Prostate gland (tissue), 2 donors: ENCODE measurements at regions not wholly inside any gene's neighbourhood (a gene's known extent, or its start where the extent isn't known, plus 50 kb on each side); places are given as distances from the start of the nearest gene placed in this dataset.

Experiments
- DNase-seq: peaks from one replicate; pipeline ENCODE4 v3.0.0-alpha.2; 2019; ENCODE audit warnings: low spot score
- H3K27ac ChIP-seq, 2 donors: fragments of 200-600 bp; sonication (generic); 2 replicates each; pipeline ENCODE4 v1.5.1; 2017 to 2019
- H3K27me3 ChIP-seq: fragments of 200-600 bp; sonication (generic); replicated peaks from 2 replicates; pipeline ENCODE4 v1.5.1; 2019; ENCODE audit not compliant: insufficient read depth
- H3K36me3 ChIP-seq, 2 donors: fragments of 200-600 bp; sonication (generic); 1 replicate in 1 of 2; 2 replicates in 1 of 2; pipeline versions ENCODE4 v1.5.1 to v1.8.1; 2017 to 2019
- H3K4me1 ChIP-seq: fragments of 200-600 bp; sonication (generic); replicated peaks from 2 replicates; pipeline ENCODE4 v1.5.1; 2019
- H3K4me3 ChIP-seq, 2 donors: fragments of 200-600 bp; sonication (generic); 2 replicates each; pipeline ENCODE4 v1.5.1; 2017 to 2019
- H3K9me3 ChIP-seq: fragments of 200-600 bp; sonication (generic); 2 replicates; pipeline ENCODE4 v1.5.1; 2017
- CTCF ChIP-seq, 4 experiments: fragments of 200-600 bp in 2 of 4; fragments of 450-650 bp in 2 of 4; sonication (generic) in 2 of 4; IDR thresholded peaks; 1 replicate in 3 of 4; 2 replicates in 1 of 4; pipeline ENCODE4 v1.5.1; 2016 to 2019; ENCODE audit warnings: antibody characterized with exemption in 4 of 4, mild to moderate bottlenecking in 2 of 4, moderate library complexity in 2 of 4
- POLR2A ChIP-seq: fragments of 450-650 bp; IDR thresholded peaks from one replicate; pipeline ENCODE4 v1.6.1; 2016; ENCODE audit warnings: antibody characterized with exemption, mild to moderate bottlenecking
- POLR2AphosphoS5 ChIP-seq: sonication (generic); formaldehyde crosslinking; IDR thresholded peaks from one replicate; pipeline ENCODE4 v1.6.1; 2017; ENCODE audit warnings: antibody characterized with exemption
- WGBS: methylation state at CpG from one replicate; pipeline ENCODE4 v1.1.5; 2018; 5-methylcytosine and 5-hydroxymethylcytosine counted together
- intact Hi-C: fragments of 100-400 bp; cut with DNase I; formaldehyde crosslinking; loops from one replicate; pipeline ENCODE4 v1.14.2; 2022

DNA sequence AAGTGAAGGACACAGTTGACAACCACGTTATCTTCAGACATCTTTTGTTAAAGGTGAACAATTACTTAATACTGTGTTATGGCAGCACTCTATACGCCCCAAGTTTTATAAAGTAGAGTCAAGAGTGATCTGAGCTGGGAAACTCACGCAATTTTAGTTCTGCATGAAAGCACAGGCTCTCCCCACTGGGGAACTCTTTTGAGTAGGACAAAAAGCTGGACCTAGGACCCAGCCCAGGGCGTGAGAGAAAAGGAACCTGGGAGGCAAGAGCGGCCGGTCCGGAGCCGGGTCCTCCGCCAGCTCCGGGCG lies 152.6 kb upstream of the SLC4A4 start:
- H3K27ac ChIP-seq: peak overlapping the region; percentile 61 to 72
- 2% methylated on average over 11 of the region's 11 CpGs for WGBS
- no peaks in the 10 kb centered on the region for H3K27me3 ChIP-seq
- no peaks in the 10 kb centered on the region for H3K4me1 ChIP-seq
- H3K36me3 ChIP-seq: no peaks in the 10 kb centered on the region
- intact Hi-C loops: no loop called here
- H3K4me3 ChIP-seq: peak overlapping the region; percentile 65 to 69
- TF ChIP-seq CTCF (IDR thresholded peaks at IDR 0.05): no peak
- no peak for TF ChIP-seq POLR2AphosphoS5
- TF ChIP-seq POLR2A: no peak
- no peak for DNase-seq
- H3K9me3 ChIP-seq: no peaks in the 10 kb centered on the region

GRCh38 chr4:71186566-71187403 lies 152.0 kb upstream of the SLC4A4 start:
- DNase-seq: peak; percentile 67
- intact Hi-C loops: no loop called here
- H3K27me3 ChIP-seq: no peaks in the 10 kb centered on the region
- TF ChIP-seq POLR2AphosphoS5: no peak
- TF ChIP-seq CTCF (IDR thresholded peaks at IDR 0.05): no peak
- peak; percentile 80 for TF ChIP-seq POLR2A
- no peaks in the 10 kb centered on the region for H3K36me3 ChIP-seq
- peak overlapping the region; percentile 65 to 69 for H3K4me3 ChIP-seq
- WGBS: under 1% methylated on average over 67 of the region's 105 CpGs
- peak overlapping the region; percentile 61 to 72 for H3K27ac ChIP-seq
- H3K4me1 ChIP-seq: no peaks in the 10 kb centered on the region
- no peaks in the 10 kb centered on the region for H3K9me3 ChIP-seq

GRCh38 chr4:71187404-71188155 lies 151.2 kb upstream of the SLC4A4 start:
- Histone ChIP-seq H3K9me3 (no peaks in the 10 kb centered on the region), H3K4me1 (no peaks in the 10 kb centered on the region), H3K4me3 (peak overlapping the region; percentile 65 to 69), H3K27ac (peak overlapping the region; percentile 61 to 72), H3K36me3 (no peaks in the 10 kb centered on the region), H3K27me3 (no peaks in the 10 kb centered on the region)
- intact Hi-C loops: no loop called here
- WGBS: 1% methylated on average over 28 of the region's 45 CpGs
- DNase-seq: peak; percentile 35
- TF ChIP-seq CTCF (IDR thresholded peaks at IDR 0.05): no peak
- TF ChIP-seq POLR2A: peak; percentile 26
- no peak for TF ChIP-seq POLR2AphosphoS5

- no peak for DNase-seq
- H3K27me3 ChIP-seq: no peaks in the 10 kb centered on the region
- H3K27ac ChIP-seq: peak overlapping the region; percentile 61 to 72
- H3K4me3 ChIP-seq: peak overlapping the region; percentile 65 to 69
- WGBS: 15% methylated on average over 7 of the region's 7 CpGs
- H3K36me3 ChIP-seq: no peaks in the 10 kb centered on the region
- intact Hi-C loops: no loop called here
- TF ChIP-seq POLR2A (no peak), POLR2AphosphoS5 (no peak), CTCF (IDR thresholded peaks at IDR 0.05) (no peak)
- no peaks in the 10 kb centered on the region for H3K4me1 ChIP-seq
- no peaks in the 10 kb centered on the region for H3K9me3 ChIP-seq
Observed at GRCh38 chr4:71188156-71188640, 150.6 kb upstream of the SLC4A4 start.
